ENCODE measurements at regions not wholly inside any gene's neighbourhood (a gene's known extent, or its start where the extent isn't known, plus 50 kb on each side); places are given as distances from the start of the nearest gene placed in this dataset.

GRCh38 chr10:93146336-93146735 is 72.6 kb downstream of the CYP26A1 start:
- Histone ChIP-seq H3K27me3 (ENCODE audit: low read depth) (no peaks in the 10 kb centered on the region), H3K36me3 (no peaks in the 10 kb centered on the region), H3K27ac (no peak overlapping the region), H3K9me3 (no peaks in the 10 kb centered on the region), H3K4me3 (no peak overlapping the region), H3K4me1 (peaks cover 6% of the 10 kb centered on the region)
- ATAC-seq (no peak), DNase-seq (no peak)
- no peak for TF ChIP-seq CTCF (IDR thresholded peaks at IDR 0.05)
- intact Hi-C loops (cut with DNase I) = no loop called here

GRCh38 chr10:93147281-93147680 is 73.6 kb downstream of the CYP26A1 start:
- no peak for TF ChIP-seq CTCF (IDR thresholded peaks at IDR 0.05)
- Histone ChIP-seq H3K36me3 (no peaks in the 10 kb centered on the region), H3K4me3 (no peak overlapping the region), H3K27ac (no peak overlapping the region), H3K9me3 (no peaks in the 10 kb centered on the region), H3K4me1 (peaks cover 6% of the 10 kb centered on the region), H3K27me3 (ENCODE audit: low read depth) (no peaks in the 10 kb centered on the region)
- ATAC-seq (no peak), DNase-seq (no peak)
- intact Hi-C loops (cut with DNase I) = no loop called here

GRCh38 chr10:93148476-93148875 is 74.8 kb downstream of the CYP26A1 start:
- no peak for ATAC-seq
- H3K27ac ChIP-seq = no peak overlapping the region
- DNase-seq = no peak
- no peaks in the 10 kb centered on the region for H3K9me3 ChIP-seq
- intact Hi-C loops (cut with DNase I) = no loop called here
- no peaks in the 10 kb centered on the region for H3K36me3 ChIP-seq
- TF ChIP-seq CTCF (IDR thresholded peaks at IDR 0.05) = no peak
- no peaks in the 10 kb centered on the region for H3K4me1 ChIP-seq
- H3K27me3 ChIP-seq (ENCODE audit: low read depth) = no peaks in the 10 kb centered on the region
- no peak overlapping the region for H3K4me3 ChIP-seq

- no peak for DNase-seq
- no peak for ATAC-seq
- no peak overlapping the region for H3K4me3 ChIP-seq
- H3K9me3 ChIP-seq = peaks cover 4% of the 10 kb centered on the region
- no peak overlapping the region for H3K27ac ChIP-seq
- H3K36me3 ChIP-seq = no peaks in the 10 kb centered on the region
- no peak for TF ChIP-seq CTCF (IDR thresholded peaks at IDR 0.05)
- H3K27me3 ChIP-seq (ENCODE audit: low read depth) = no peaks in the 10 kb centered on the region
- intact Hi-C loops (cut with DNase I) = no loop called here
- no peaks in the 10 kb centered on the region for H3K4me1 ChIP-seq
These were observed 76.1 kb downstream of the CYP26A1 start for GRCh38 chr10:93149761-93150160.

GRCh38 chr10:93150289-93150688 is 76.6 kb downstream of the CYP26A1 start:
- no peak for TF ChIP-seq CTCF (IDR thresholded peaks at IDR 0.05)
- intact Hi-C loops (cut with DNase I) = no loop called here
- Histone ChIP-seq H3K4me1 (no peaks in the 10 kb centered on the region), H3K4me3 (no peak overlapping the region), H3K27ac (no peak overlapping the region), H3K36me3 (no peaks in the 10 kb centered on the region), H3K9me3 (peaks cover 8% of the 10 kb centered on the region), H3K27me3 (ENCODE audit: low read depth) (no peaks in the 10 kb centered on the region)
- ATAC-seq = peak; percentile 19 to 35
- DNase-seq = no peak

GRCh38 chr10:93150990-93151547 is 77.4 kb downstream of the CYP26A1 start:
- Histone ChIP-seq H3K27ac (no peak overlapping the region), H3K9me3 (peaks cover 8% of the 10 kb centered on the region), H3K4me3 (no peak overlapping the region), H3K27me3 (ENCODE audit: low read depth) (no peaks in the 10 kb centered on the region), H3K4me1 (no peaks in the 10 kb centered on the region), H3K36me3 (no peaks in the 10 kb centered on the region)
- ATAC-seq = peak in 1 of 2 donors; percentile 57
- no peak for TF ChIP-seq CTCF (IDR thresholded peaks at IDR 0.05)
- intact Hi-C loops (cut with DNase I) = no loop called here
- DNase-seq = no peak

Measured in lower lobe of right lung (tissue), 2 donors.